ENCODE measurements at regions not wholly inside any gene's neighbourhood (a gene's known extent, or its start where the extent isn't known, plus 50 kb on each side); places are given as distances from the start of the nearest gene placed in this dataset.
A peak's percentile ranks its signal among the peaks of the same experiment; 100 is the strongest.

DNA sequence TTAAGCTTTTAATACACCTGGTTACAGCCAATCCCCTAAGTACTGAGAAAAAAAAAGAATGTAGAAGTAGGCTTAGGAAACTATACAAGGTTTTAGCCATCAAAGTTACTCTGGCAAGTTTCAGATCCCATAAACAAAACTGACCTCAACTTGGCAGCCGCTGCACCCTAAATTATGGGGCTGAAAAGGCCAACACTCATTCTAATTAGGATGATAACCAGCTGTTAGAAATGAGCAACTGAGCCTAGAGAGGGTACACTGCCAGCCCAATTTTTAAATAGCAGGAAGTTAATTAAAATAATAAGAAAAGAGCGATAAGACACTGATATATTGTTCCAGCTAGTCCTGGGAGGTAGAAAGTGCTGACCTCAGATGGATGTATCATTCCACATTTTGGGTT, 105.7 kb upstream of the VAV3 start:
- H3K4me1 Mint-ChIP-seq, result no peaks in the 10 kb centered on the region
- ATAC-seq, result no peak
- no peaks in the 10 kb centered on the region for H3K9me3 Mint-ChIP-seq
- H3K27ac Mint-ChIP-seq, result no peak overlapping the region
- H3K36me3 Mint-ChIP-seq (ENCODE audit: low read depth), result no peaks in the 10 kb centered on the region
- no peak for DNase-seq (ENCODE audit: low spot score)
- H3K4me3 Mint-ChIP-seq, result no peak overlapping the region
- Histone ChIP-seq H3K4me1 (ENCODE audit: insufficient read depth) (no peaks in the 10 kb centered on the region), H3K36me3 (ENCODE audit: insufficient read depth) (no peaks in the 10 kb centered on the region), H3K4me3 (no peak overlapping the region), H3K4me2 (no peak overlapping the region), H2AFZ (no peak overlapping the region), H3K9me2 (ENCODE audit: insufficient read depth) (no peaks in the 10 kb centered on the region), H3K79me2 (replicated peaks; ENCODE audit: insufficient read depth) (no peaks in the 10 kb centered on the region), H3F3A (replicated peaks; ENCODE audit: low read depth) (no peaks in the 10 kb centered on the region), H4K20me1 (replicated peaks; ENCODE audit: insufficient read depth) (no peaks in the 10 kb centered on the region), H3K27me3 (ENCODE audit: insufficient read depth) (no peaks in the 10 kb centered on the region), H3K27ac (ENCODE audit: low read depth) (no peak overlapping the region)
- no peaks in the 10 kb centered on the region for H3K27me3 Mint-ChIP-seq (ENCODE audit: insufficient read depth, low read depth, poor library complexity)
- TF ChIP-seq NANOG (IDR thresholded peaks at IDR 0.05; ENCODE audit: borderline replicate concordance) (no peak), ZNF331 (CRISPR knock-in tag; IDR thresholded peaks at IDR 0.05; ENCODE audit: low read depth) (no peak), REST (IDR thresholded peaks at IDR 0.05; ENCODE audit: unreplicated experiment) (no peak), ETS1 (IDR thresholded peaks at IDR 0.05) (no peak)

GRCh38 chr1:108067884-108068540, 103.0 kb upstream of the VAV3 start:
- H3K4me3 ChIP-seq, result no peak overlapping the region
- no peak overlapping the region for H2AFZ ChIP-seq
- Mint-ChIP-seq H3K4me1 (no peaks in the 10 kb centered on the region), H3K27me3 (ENCODE audit: insufficient read depth, low read depth, poor library complexity) (no peaks in the 10 kb centered on the region), H3K36me3 (ENCODE audit: low read depth) (no peaks in the 10 kb centered on the region), H3K27ac (no peak overlapping the region), H3K9me3 (no peaks in the 10 kb centered on the region), H3K4me3 (no peak overlapping the region)
- ATAC-seq, result no peak; the same call in 2 of the 3 replicates
- peaks cover 3% of the 10 kb centered on the region; the same call in 1 of the 2 replicates for H3K9me2 ChIP-seq (ENCODE audit: insufficient read depth)
- H3K79me2 ChIP-seq (replicated peaks; ENCODE audit: insufficient read depth), result no peaks in the 10 kb centered on the region
- H3K36me3 ChIP-seq (ENCODE audit: insufficient read depth), result no peaks in the 10 kb centered on the region
- peak; percentile 61 for DNase-seq (ENCODE audit: low spot score)
- H3K4me2 ChIP-seq, result no peak overlapping the region
- no peak overlapping the region for H3K27ac ChIP-seq (ENCODE audit: low read depth)
- no peaks in the 10 kb centered on the region for H3F3A ChIP-seq (replicated peaks; ENCODE audit: low read depth)
- no peaks in the 10 kb centered on the region for H3K4me1 ChIP-seq (ENCODE audit: insufficient read depth)
- no peaks in the 10 kb centered on the region for H4K20me1 ChIP-seq (replicated peaks; ENCODE audit: insufficient read depth)
- no peaks in the 10 kb centered on the region for H3K27me3 ChIP-seq (ENCODE audit: insufficient read depth)
- TF ChIP-seq, protein P1, sequence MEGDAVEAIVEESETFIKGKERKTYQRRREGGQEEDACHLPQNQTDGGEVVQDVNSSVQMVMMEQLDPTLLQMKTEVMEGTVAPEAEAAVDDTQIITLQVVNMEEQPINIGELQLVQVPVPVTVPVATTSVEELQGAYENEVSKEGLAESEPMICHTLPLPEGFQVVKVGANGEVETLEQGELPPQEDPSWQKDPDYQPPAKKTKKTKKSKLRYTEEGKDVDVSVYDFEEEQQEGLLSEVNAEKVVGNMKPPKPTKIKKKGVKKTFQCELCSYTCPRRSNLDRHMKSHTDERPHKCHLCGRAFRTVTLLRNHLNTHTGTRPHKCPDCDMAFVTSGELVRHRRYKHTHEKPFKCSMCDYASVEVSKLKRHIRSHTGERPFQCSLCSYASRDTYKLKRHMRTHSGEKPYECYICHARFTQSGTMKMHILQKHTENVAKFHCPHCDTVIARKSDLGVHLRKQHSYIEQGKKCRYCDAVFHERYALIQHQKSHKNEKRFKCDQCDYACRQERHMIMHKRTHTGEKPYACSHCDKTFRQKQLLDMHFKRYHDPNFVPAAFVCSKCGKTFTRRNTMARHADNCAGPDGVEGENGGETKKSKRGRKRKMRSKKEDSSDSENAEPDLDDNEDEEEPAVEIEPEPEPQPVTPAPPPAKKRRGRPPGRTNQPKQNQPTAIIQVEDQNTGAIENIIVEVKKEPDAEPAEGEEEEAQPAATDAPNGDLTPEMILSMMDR (conservative IDR thresholded peaks at IDR 0.05; ENCODE audit: low read depth in 2 of 2), result no peak
- TF ChIP-seq ETS1 (IDR thresholded peaks at IDR 0.05), result no peak
- TF ChIP-seq NANOG (IDR thresholded peaks at IDR 0.05; ENCODE audit: borderline replicate concordance), result no peak
- no peak for TF ChIP-seq EZH2phosphoT487 (IDR thresholded peaks at IDR 0.05; ENCODE audit: unreplicated experiment)
- no peak for TF ChIP-seq STAT1 (IDR thresholded peaks at IDR 0.05; ENCODE audit: unreplicated experiment)
- no peak for TF ChIP-seq JUNB (IDR thresholded peaks at IDR 0.05; ENCODE audit: unreplicated experiment)
- no peak for TF ChIP-seq ZNF114 (CRISPR knock-in tag; IDR thresholded peaks at IDR 0.05)
- TF ChIP-seq CREB1 (CRISPR knock-in tag; IDR thresholded peaks at IDR 0.05; ENCODE audit: low read depth), result no peak

Data from GM23338 (cell line).